ENCODE measurements at regions not wholly inside any gene's neighbourhood (a gene's known extent, or its start where the extent isn't known, plus 50 kb on each side); places are given as distances from the start of the nearest gene placed in this dataset.

DNA sequence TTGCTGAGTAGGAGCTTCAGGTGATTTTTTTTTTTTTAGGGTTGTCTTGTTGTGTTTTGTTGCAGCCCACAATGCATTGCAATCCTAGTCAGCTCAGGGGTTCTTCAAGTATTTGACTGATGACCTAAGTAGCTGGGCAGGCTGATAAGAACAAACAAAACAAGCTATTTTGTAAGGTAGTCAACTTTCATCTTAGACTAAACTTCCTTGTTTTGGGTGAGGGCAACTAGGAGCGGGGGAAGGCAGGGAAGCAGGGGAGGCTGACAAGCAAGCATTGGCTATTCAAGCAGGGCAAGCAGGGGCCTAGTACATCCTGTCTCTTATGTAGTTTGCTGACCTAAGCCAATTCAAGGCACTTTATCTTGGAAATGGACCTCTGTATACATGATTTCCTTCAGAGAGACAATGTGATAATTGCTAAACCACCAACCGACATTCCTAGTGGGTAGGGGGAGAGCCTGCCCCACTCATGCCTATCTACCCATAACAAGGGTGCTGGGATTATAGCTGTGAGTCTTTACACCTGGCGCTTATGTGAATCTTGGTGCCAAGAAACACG is 163.3 kb upstream of the PRKCQ start:
- Histone ChIP-seq H3K4me3 (replicated peaks in 1 of 3; ENCODE audit: insufficient read depth in 1 of 3, low read depth in 1 of 3, low read length in 3 of 3) (no peak overlapping the region), H2AFZ (ENCODE audit: low read depth, low read length) (peak overlapping the region; percentile 47), H4K20me1 (replicated peaks; ENCODE audit: control insufficient read depth, extremely low read depth, insufficient read depth, low read length) (no peaks in the 10 kb centered on the region), H3K4me2 (ENCODE audit: insufficient read depth, low read length) (no peak overlapping the region), H3K9me1 (replicated peaks; ENCODE audit: control insufficient read depth, extremely low read depth, insufficient read depth, low read length) (no peaks in the 10 kb centered on the region), H3K9me3 (replicated peaks; ENCODE audit: control insufficient read depth, insufficient read depth, low read length) (no peaks in the 10 kb centered on the region), H3K79me2 (ENCODE audit: control insufficient read depth, insufficient read depth, low read length) (no peaks in the 10 kb centered on the region), H3K27ac (ENCODE audit: insufficient read depth, low read depth, low read length) (no peak overlapping the region), H3K27me3 (ENCODE audit: control insufficient read depth in 2 of 2, insufficient read depth in 2 of 2, low read length in 2 of 2) (no peaks in the 10 kb centered on the region), H3K4me1 (ENCODE audit: control insufficient read depth, extremely low read depth, insufficient read depth, low read length) (peaks cover 18% of the 10 kb centered on the region), H3K9ac (replicated peaks; ENCODE audit: extremely low read depth, insufficient read depth, low read length) (no peak overlapping the region), H3K36me3 (ENCODE audit: control insufficient read depth in 2 of 2, extremely low read depth in 1 of 2, insufficient read depth in 2 of 2, low read length in 2 of 2) (no peaks in the 10 kb centered on the region)
- CTCF ChIA-PET, result no interaction called here
- intact Hi-C loops (cut with micrococcal nuclease), result no loop called here
- dilution Hi-C loops (cut with MboI; ENCODE audit: extremely low pct_ligation_motif_present, low sequenced_read_pairs), result no loop called here
- DNase-seq (ENCODE audit: low read depth, low spot score) (peak; percentile 63), FAIRE-seq (no peak)
- BruUV-seq (replicated peaks), result no TSS peak
- TF ChIP-seq MAX (IDR thresholded peaks at IDR 0.05; ENCODE audit: insufficient read depth, insufficient read length) (no peak), GATA2 (IDR thresholded peaks at IDR 0.05; ENCODE audit: insufficient read depth, insufficient read length, low read depth, low read length) (no peak), JUN (IDR thresholded peaks at IDR 0.05; ENCODE audit: borderline replicate concordance, insufficient read depth, insufficient read length, low read depth) (no peak), CTCF (IDR thresholded peaks at IDR 0.05; ENCODE audit: extremely low read depth in 1 of 2, insufficient read depth in 1 of 2, low read depth in 1 of 2, low read length in 2 of 2) (no peak), FOS (IDR thresholded peaks at IDR 0.05; ENCODE audit: borderline replicate concordance, insufficient read depth, low read length) (no peak), POLR2AphosphoS5 (IDR thresholded peaks at IDR 0.05; ENCODE audit: insufficient read depth, low read depth, low read length) (no peak), MYC (IDR thresholded peaks at IDR 0.05; ENCODE audit: low read depth, low read length) (no peak), POLR2A (IDR thresholded peaks at IDR 0.05; ENCODE audit: low read depth, low read length) (no peak), EZH2 (IDR thresholded peaks at IDR 0.05; ENCODE audit: borderline replicate concordance, low read depth, low read length, severe bottlenecking) (no peak)
- POLR2A ChIA-PET, result no interaction called here
